Peyer's patch (tissue), 4 donors: ENCODE measurements at regions not wholly inside any gene's neighbourhood (a gene's known extent, or its start where the extent isn't known, plus 50 kb on each side); places are given as distances from the start of the nearest gene placed in this dataset.

Experiments
- CTCF ChIP-seq, 6 experiments: fragments of 450-650 bp in 4 of 6; fragments of 200-600 bp in 2 of 6; sonication (generic) in 1 of 6; IDR thresholded peaks; one replicate each; pipeline ENCODE4 v1.5.1; 2017 to 2019; ENCODE audit warnings: antibody characterized with exemption in 6 of 6, mild to moderate bottlenecking in 3 of 6, moderate library complexity in 1 of 6
- POLR2A ChIP-seq, 2 donors: fragments of 450-650 bp; IDR thresholded peaks; one replicate each; pipeline ENCODE4 v1.5.1; 2017; ENCODE audit warnings: antibody characterized with exemption in 2 of 2, mild to moderate bottlenecking in 2 of 2, moderate library complexity in 2 of 2

GRCh38 chr2:8119782-8120505 lies 561.9 kb upstream of the ID2 start:
- TF ChIP-seq POLR2A (IDR thresholded peaks at IDR 0.05) (no peak), CTCF (IDR thresholded peaks at IDR 0.05) (no peak)
